HEK293 (cell line): ENCODE measurements at regions not wholly inside any gene's neighbourhood (a gene's known extent, or its start where the extent isn't known, plus 50 kb on each side); places are given as distances from the start of the nearest gene placed in this dataset.

Source experiments
- CTCF ChIA-PET: fragments of 350-600 bp; formaldehyde crosslinking; extraction: SDS; loops from one replicate; lab custom pipeline; 2021; ENCODE audit warnings: antibody characterized with exemption; lab: Yijun Ruan, JAX
- POLR2A ChIA-PET: fragments of 300-600 bp; formaldehyde crosslinking; extraction: SDS; loops from one replicate; lab custom pipeline; 2020; ENCODE audit warnings: antibody characterized with exemption, inconsistent platforms; lab: Yijun Ruan, JAX
- H3K27ac ChIP-seq: fragments of 200-500 bp; sonication (Bioruptor generic); 2 replicates; pipeline ENCODE4 v1.5.1; 2014; ENCODE audit warnings: low read depth, low read length, control low read depth, inconsistent platforms; ENCODE audit errors: extremely low read depth
- H3K36me3 ChIP-seq, 2 experiments: fragments of 200-500 bp in 1 of 2; sonication (Bioruptor generic) in 1 of 2; 1 replicate in 1 of 2; 2 replicates in 1 of 2; pipeline ENCODE4 v1.5.1; 2014 to 2017; ENCODE audit warnings: inconsistent platforms in 2 of 2, low read length in 2 of 2; ENCODE audit not compliant: control insufficient read depth in 2 of 2, insufficient read depth in 1 of 2
- H3K4me1 ChIP-seq: fragments of 200-500 bp; sonication (Bioruptor generic); 2 replicates; pipeline ENCODE4 v1.5.1; 2014; ENCODE audit warnings: mild to moderate bottlenecking, low read length, inconsistent platforms; ENCODE audit not compliant: control insufficient read depth, insufficient read depth
- H3K4me3 ChIP-seq: 2 replicates; pipeline ENCODE4 v1.5.1; 2011; ENCODE audit warnings: low read depth, mild to moderate bottlenecking, control low read depth, low read length, moderate library complexity
- H3K9me3 ChIP-seq: fragments of 200-500 bp; sonication (Bioruptor generic); 2 replicates; pipeline ENCODE4 v1.5.1; 2014; ENCODE audit warnings: low read depth, low read length, inconsistent platforms; ENCODE audit not compliant: control insufficient read depth, insufficient read depth
- BCL11B ChIP-seq: fragments of 450-650 bp; formaldehyde crosslinking; IDR thresholded peaks from 2 replicates; pipeline ENCODE4 v1.5.1; 2016; ENCODE audit warnings: low read depth, missing biosample characterization, missing genetic modification characterization
- FEZF1 ChIP-seq: fragments of 450-650 bp; formaldehyde crosslinking; IDR thresholded peaks from 2 replicates; pipeline ENCODE4 v1.5.1; 2016; ENCODE audit warnings: missing biosample characterization, missing genetic modification characterization
- RBAK ChIP-seq: fragments of 450-650 bp; formaldehyde crosslinking; IDR thresholded peaks from 2 replicates; pipeline ENCODE4 v1.5.1; 2016; ENCODE audit warnings: missing biosample characterization, missing genetic modification characterization
- SCRT2 ChIP-seq: fragments of 450-650 bp; formaldehyde crosslinking; IDR thresholded peaks from 2 replicates; pipeline ENCODE4 v1.5.1; 2016; ENCODE audit warnings: missing biosample characterization, missing genetic modification characterization
- YY2 ChIP-seq: fragments of 450-650 bp; formaldehyde crosslinking; IDR thresholded peaks from 2 replicates; pipeline ENCODE4 v1.5.1; 2016; ENCODE audit warnings: missing biosample characterization, missing genetic modification characterization
- ZBTB21 ChIP-seq: fragments of 450-650 bp; formaldehyde crosslinking; IDR thresholded peaks from 2 replicates; pipeline ENCODE4 v1.5.1; 2017; ENCODE audit warnings: missing biosample characterization, missing genetic modification characterization
- ZBTB8A ChIP-seq: fragments of 450-650 bp; formaldehyde crosslinking; IDR thresholded peaks from 2 replicates; pipeline ENCODE4 v1.5.1; 2016; ENCODE audit warnings: missing biosample characterization, missing genetic modification characterization
- ZFHX2 ChIP-seq: fragments of 450-650 bp; formaldehyde crosslinking; conservative IDR thresholded peaks from 2 replicates; pipeline ENCODE4 v1.5.1; 2016; ENCODE audit warnings: missing biosample characterization, missing genetic modification characterization
- ZIC2 ChIP-seq: fragments of 450-650 bp; formaldehyde crosslinking; IDR thresholded peaks from 2 replicates; pipeline ENCODE4 v1.5.1; 2016; ENCODE audit warnings: missing biosample characterization, missing genetic modification characterization
- ZNF175 ChIP-seq: fragments of 450-650 bp; formaldehyde crosslinking; IDR thresholded peaks from 2 replicates; pipeline ENCODE4 v1.5.1; 2016; ENCODE audit warnings: missing biosample characterization, missing genetic modification characterization
- ZNF2 ChIP-seq: fragments of 450-650 bp; formaldehyde crosslinking; IDR thresholded peaks from 2 replicates; pipeline ENCODE4 v1.5.1; 2016; ENCODE audit warnings: missing biosample characterization, missing genetic modification characterization
- ZNF239 ChIP-seq: fragments of 450-650 bp; formaldehyde crosslinking; IDR thresholded peaks from 2 replicates; pipeline ENCODE4 v1.5.1; 2016; ENCODE audit warnings: missing biosample characterization, missing genetic modification characterization
- ZNF324 ChIP-seq: fragments of 450-650 bp; formaldehyde crosslinking; IDR thresholded peaks from 2 replicates; pipeline ENCODE4 v1.5.1; 2016; ENCODE audit warnings: missing biosample characterization, missing genetic modification characterization
- ZNF544 ChIP-seq: fragments of 450-650 bp; formaldehyde crosslinking; IDR thresholded peaks from 2 replicates; pipeline ENCODE4 v1.5.0; 2017; ENCODE audit warnings: missing biosample characterization, missing genetic modification characterization
- ZNF626 ChIP-seq: fragments of 450-650 bp; sonication (Bioruptor Pico); formaldehyde crosslinking; IDR thresholded peaks from 2 replicates; pipeline ENCODE4 v1.5.1; 2018; ENCODE audit warnings: missing biosample characterization, missing genetic modification characterization, inconsistent platforms
- ZNF639 ChIP-seq: fragments of 450-650 bp; formaldehyde crosslinking; IDR thresholded peaks from 2 replicates; pipeline ENCODE4 v1.5.1; 2016; ENCODE audit warnings: missing biosample characterization, missing genetic modification characterization
- ZNF704 ChIP-seq: fragments of 450-650 bp; formaldehyde crosslinking; IDR thresholded peaks from 2 replicates; pipeline ENCODE4 v1.5.1; 2016; ENCODE audit warnings: missing biosample characterization, missing genetic modification characterization
- ZNF76 ChIP-seq: fragments of 450-650 bp; formaldehyde crosslinking; IDR thresholded peaks from 2 replicates; pipeline ENCODE4; 2016; ENCODE audit warnings: low read depth, missing biosample characterization, missing genetic modification characterization, borderline replicate concordance
- ZNF792 ChIP-seq: fragments of 450-650 bp; formaldehyde crosslinking; IDR thresholded peaks from 2 replicates; pipeline ENCODE4 v1.5.1; 2016; ENCODE audit warnings: missing biosample characterization, missing genetic modification characterization
- ZSCAN5A ChIP-seq: fragments of 450-650 bp; formaldehyde crosslinking; IDR thresholded peaks from 2 replicates; pipeline ENCODE4 v1.5.1; 2016; ENCODE audit warnings: missing biosample characterization, missing genetic modification characterization

GRCh38 chr11:92662601-92663360 is 306.7 kb upstream of the MTNR1B start:
- TF ChIP-seq ZNF639 (tag by site-specific recombination) = no peak
- TF ChIP-seq ZSCAN5A (tag by site-specific recombination) = no peak
- no peak for TF ChIP-seq BCL11B
- no peak for TF ChIP-seq ZNF704
- no peak overlapping the region for H3K4me3 ChIP-seq
- H3K9me3 ChIP-seq = no peaks in the 10 kb centered on the region
- no peaks in the 10 kb centered on the region for H3K4me1 ChIP-seq
- ChIA-PET POLR2A (no interaction called here), CTCF (interaction anchor here (0.6 kb wide), 1 partner anchor 578 kb away, joined by 3 read pairs; no protein-coding TSS in a partner anchor)
- no peak overlapping the region for H3K27ac ChIP-seq
- H3K36me3 ChIP-seq = no peaks in the 10 kb centered on the region

GRCh38 chr11:92663539-92663938 is 305.9 kb upstream of the MTNR1B start:
- no peaks in the 10 kb centered on the region for H3K36me3 ChIP-seq
- ChIA-PET POLR2A (no interaction called here), CTCF (no interaction called here)
- no peaks in the 10 kb centered on the region for H3K4me1 ChIP-seq
- H3K9me3 ChIP-seq = no peaks in the 10 kb centered on the region
- TF ChIP-seq FEZF1 (tag by site-specific recombination) (no peak), ZNF626 (tag by site-specific recombination) (no peak), ZNF544 (no peak), ZNF76 (tag by site-specific recombination) (no peak), ZBTB21 (tag by site-specific recombination) (no peak), YY2 (no peak), ZNF324 (tag by site-specific recombination) (no peak), ZNF239 (tag by site-specific recombination) (no peak), RBAK (tag by site-specific recombination) (no peak), ZNF2 (tag by site-specific recombination) (no peak), ZNF175 (tag by site-specific recombination) (no peak), ZBTB8A (tag by site-specific recombination) (no peak), ZNF792 (tag by site-specific recombination) (no peak)
- H3K4me3 ChIP-seq = no peak overlapping the region
- H3K27ac ChIP-seq = no peak overlapping the region

GRCh38 chr11:92667486-92668152 is 301.8 kb upstream of the MTNR1B start:
- H3K4me1 ChIP-seq = no peaks in the 10 kb centered on the region; the same call in 1 of the 2 replicates

More at GRCh38 chr11:92667486-92668152, 301.8 kb upstream of the MTNR1B start:
- no peaks in the 10 kb centered on the region for H3K36me3 ChIP-seq
- H3K4me3 ChIP-seq = no peak overlapping the region
- H3K9me3 ChIP-seq = no peaks in the 10 kb centered on the region
- ChIA-PET CTCF (no interaction called here), POLR2A (no interaction called here)
- TF ChIP-seq ZFHX2 (tag by site-specific recombination) (no peak), SCRT2 (tag by site-specific recombination) (peak; percentile 62), ZIC2 (tag by site-specific recombination) (peak; percentile 53)
- H3K27ac ChIP-seq = no peak overlapping the region
